BJ (cell line): ENCODE measurements at regions not wholly inside any gene's neighbourhood (a gene's known extent, or its start where the extent isn't known, plus 50 kb on each side); places are given as distances from the start of the nearest gene placed in this dataset.

Experiments used
- CTCF ChIA-PET: fragments of 350-600 bp; formaldehyde crosslinking; extraction: SDS; loops from one replicate; lab custom pipeline; 2021; ENCODE audit warnings: antibody characterized with exemption, inconsistent platforms; lab: Yijun Ruan, JAX
- POLR2A ChIA-PET: fragments of 300-600 bp; sonication (Branson Sonifier 250); formaldehyde crosslinking; extraction: SDS; loops from one replicate; lab custom pipeline; 2021; ENCODE audit warnings: antibody characterized with exemption; lab: Charles Lee
- DNase-seq: peaks from one replicate; pipeline ENCODE4 v3.0.0-alpha.2; 2011; ENCODE audit warnings: low read depth
- H3K27me3 ChIP-seq: 2 replicates; pipeline ENCODE4 v1.6.0; 2011; ENCODE audit warnings: low read length; ENCODE audit not compliant: control insufficient read depth, insufficient read depth
- H3K36me3 ChIP-seq: 2 replicates; pipeline ENCODE4 v1.5.1; 2011; ENCODE audit warnings: low read length; ENCODE audit not compliant: control insufficient read depth, insufficient read depth
- H3K4me3 ChIP-seq: 2 replicates; pipeline ENCODE4 v1.5.1; 2011; ENCODE audit warnings: low read depth, mild to moderate bottlenecking, control low read depth, low read length
- TF ChIP-seq, protein P1 (sequence below): IDR thresholded peaks from 2 replicates; pipeline ENCODE4 v1.5.1; 2011; ENCODE audit warnings: low read depth, mild to moderate bottlenecking, control low read depth, inconsistent platforms, low read length, moderate library complexity; ENCODE audit not compliant: insufficient read depth

DNA sequence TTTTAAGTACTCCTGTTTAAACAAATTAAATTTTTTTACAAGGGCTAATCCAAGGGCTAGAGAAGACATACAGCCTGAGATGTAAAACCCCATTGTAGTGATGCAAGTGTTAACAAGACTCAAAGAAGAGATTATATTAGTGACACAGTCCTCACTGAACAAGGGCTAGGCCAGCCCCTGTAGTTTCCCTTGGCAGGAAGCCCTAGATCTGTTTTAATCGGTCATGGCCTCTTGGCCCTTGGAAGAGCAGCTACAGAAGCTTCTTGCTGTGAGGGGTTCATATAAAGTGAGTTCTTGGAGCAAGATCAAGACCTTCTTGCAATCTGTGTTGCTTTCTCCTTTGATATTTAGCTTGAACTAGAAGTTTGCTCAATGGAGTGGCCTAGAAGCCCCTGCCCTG, 1339.4 kb downstream of the XPNPEP1 start:
- CTCF ChIA-PET = no interaction called here
- H3K36me3 ChIP-seq = no peaks in the 10 kb centered on the region
- POLR2A ChIA-PET = no interaction called here

DNA sequence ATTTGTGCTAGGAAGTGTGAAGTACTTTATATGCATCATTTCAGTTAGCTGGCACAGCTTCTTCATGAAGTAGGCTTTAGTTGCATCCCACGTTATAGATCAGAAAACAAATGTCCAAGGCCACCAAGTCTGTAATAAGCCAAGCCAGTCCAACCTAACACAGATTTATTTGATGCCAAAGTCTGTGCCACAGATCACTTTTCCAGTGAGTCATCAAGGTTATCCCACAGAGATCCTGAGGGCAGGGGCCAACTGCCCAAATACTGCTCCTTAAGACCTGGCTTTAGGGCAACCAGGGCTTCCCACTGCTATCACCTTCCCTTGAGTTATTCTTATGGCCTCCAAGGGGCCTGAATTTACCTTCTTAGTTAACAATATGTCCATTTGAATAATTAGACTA, 1340.4 kb downstream of the XPNPEP1 start:
- Histone ChIP-seq H3K4me3 (no peak overlapping the region), H3K36me3 (no peaks in the 10 kb centered on the region), H3K27me3 (no peaks in the 10 kb centered on the region)
- DNase-seq = no peak
- POLR2A ChIA-PET = no interaction called here
- TF ChIP-seq, protein P1, sequence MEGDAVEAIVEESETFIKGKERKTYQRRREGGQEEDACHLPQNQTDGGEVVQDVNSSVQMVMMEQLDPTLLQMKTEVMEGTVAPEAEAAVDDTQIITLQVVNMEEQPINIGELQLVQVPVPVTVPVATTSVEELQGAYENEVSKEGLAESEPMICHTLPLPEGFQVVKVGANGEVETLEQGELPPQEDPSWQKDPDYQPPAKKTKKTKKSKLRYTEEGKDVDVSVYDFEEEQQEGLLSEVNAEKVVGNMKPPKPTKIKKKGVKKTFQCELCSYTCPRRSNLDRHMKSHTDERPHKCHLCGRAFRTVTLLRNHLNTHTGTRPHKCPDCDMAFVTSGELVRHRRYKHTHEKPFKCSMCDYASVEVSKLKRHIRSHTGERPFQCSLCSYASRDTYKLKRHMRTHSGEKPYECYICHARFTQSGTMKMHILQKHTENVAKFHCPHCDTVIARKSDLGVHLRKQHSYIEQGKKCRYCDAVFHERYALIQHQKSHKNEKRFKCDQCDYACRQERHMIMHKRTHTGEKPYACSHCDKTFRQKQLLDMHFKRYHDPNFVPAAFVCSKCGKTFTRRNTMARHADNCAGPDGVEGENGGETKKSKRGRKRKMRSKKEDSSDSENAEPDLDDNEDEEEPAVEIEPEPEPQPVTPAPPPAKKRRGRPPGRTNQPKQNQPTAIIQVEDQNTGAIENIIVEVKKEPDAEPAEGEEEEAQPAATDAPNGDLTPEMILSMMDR = no peak
- CTCF ChIA-PET = no interaction called here

More for the DNA sequence above, 1339.4 kb downstream of the XPNPEP1 start:
- TF ChIP-seq, protein P1 = no peak
- H3K27me3 ChIP-seq = no peaks in the 10 kb centered on the region
- DNase-seq = no peak
- H3K4me3 ChIP-seq = no peak overlapping the region

DNA sequence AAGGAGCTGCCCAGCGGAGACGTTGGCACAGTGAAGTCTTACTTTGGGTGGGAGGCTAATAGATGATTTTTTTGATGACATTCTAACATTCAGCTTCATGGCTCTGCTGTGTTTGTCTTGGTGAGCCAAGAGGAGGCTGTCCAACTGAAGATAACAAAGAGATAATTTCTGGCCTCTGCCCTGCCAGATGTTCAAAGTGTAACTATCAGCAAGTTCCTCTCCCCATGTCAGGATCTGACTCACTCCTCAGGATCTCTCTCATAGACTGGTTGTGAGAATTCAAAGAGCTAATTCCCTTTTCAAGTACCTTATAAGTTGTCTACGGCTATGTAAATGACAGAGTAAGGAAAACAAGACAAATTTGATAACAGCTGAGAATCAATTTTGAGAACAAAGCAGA, 1340.9 kb downstream of the XPNPEP1 start:
- Histone ChIP-seq H3K27me3 (no peaks in the 10 kb centered on the region), H3K36me3 (no peaks in the 10 kb centered on the region), H3K4me3 (no peak overlapping the region)
- TF ChIP-seq, protein P1 = no peak
- POLR2A ChIA-PET = no interaction called here
- no peak for DNase-seq
- CTCF ChIA-PET = interaction anchor here (0.7 kb wide), 1 partner anchor 9 kb away, joined by 4 read pairs; no protein-coding TSS in a partner anchor

DNA sequence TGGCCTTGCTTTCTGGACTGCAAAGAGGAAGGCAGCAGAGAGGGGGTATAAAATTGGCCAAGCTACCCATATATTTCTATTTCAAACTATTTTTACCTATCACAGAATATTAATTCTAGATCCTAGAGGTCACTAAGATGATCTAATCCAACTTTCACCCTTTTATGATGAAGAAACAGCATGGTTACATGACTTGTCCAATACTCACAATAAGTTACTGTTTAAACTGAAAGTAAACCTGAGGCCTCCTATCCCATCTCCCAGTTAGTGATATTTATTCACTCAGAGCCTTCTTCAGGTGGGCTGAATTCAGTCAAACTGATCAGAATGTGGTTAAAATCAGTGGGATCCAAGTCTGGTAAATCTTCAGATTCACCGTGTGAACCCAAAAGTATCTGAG, 1345.1 kb downstream of the XPNPEP1 start:
- CTCF ChIA-PET = no interaction called here
- POLR2A ChIA-PET = no interaction called here
- Histone ChIP-seq H3K36me3 (no peaks in the 10 kb centered on the region), H3K27me3 (no peaks in the 10 kb centered on the region), H3K4me3 (no peak overlapping the region)
- DNase-seq = no peak
- TF ChIP-seq, protein P1 = no peak

DNA sequence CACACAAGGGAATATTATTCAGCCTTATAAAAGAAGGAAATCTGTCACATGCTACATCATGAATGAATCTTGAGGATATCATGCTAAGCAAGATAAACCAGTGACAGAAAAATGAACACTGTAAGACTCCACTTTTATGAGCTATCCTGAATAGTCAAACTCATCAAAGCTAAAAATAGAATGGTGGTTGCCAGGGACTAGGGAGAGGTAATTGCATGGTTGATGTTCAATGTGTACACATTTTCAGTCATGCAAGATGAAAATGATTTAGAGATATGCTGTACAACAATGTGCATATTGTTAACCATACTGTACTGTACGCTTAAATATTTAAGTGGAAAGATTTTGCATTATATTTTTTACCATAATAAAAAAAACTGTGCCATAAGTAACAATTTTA, 1349.1 kb downstream of the XPNPEP1 start:
- Histone ChIP-seq H3K4me3 (no peak overlapping the region), H3K36me3 (no peaks in the 10 kb centered on the region), H3K27me3 (no peaks in the 10 kb centered on the region)
- ChIA-PET CTCF (no interaction called here), POLR2A (no interaction called here)
- TF ChIP-seq, protein P1 = no peak
- no peak for DNase-seq
